HepG2 (cell line): ENCODE measurements at regions not wholly inside any gene's neighbourhood (a gene's known extent, or its start where the extent isn't known, plus 50 kb on each side); places are given as distances from the start of the nearest gene placed in this dataset.

Source experiments
- ATAC-seq: fragments of 200-7000 bp; cut with Tn5 transposase; 3 replicates; pipeline ENCODE4 v1.9.1; 2020; ENCODE audit warnings: mild to moderate bottlenecking, moderate library complexity
- BruUV-seq: library from RNA; stranded (reverse); fragments of 400-500 nt; replicated peaks from 2 replicates; lab custom pipeline; 2021; lab: Mats Ljungman, UMichigan
- CTCF ChIA-PET: fragments of 300-600 bp; formaldehyde crosslinking; extraction: SDS; loops from one replicate; lab custom pipeline; 2021; ENCODE audit warnings: low total read pairs, inconsistent platforms, low intra/inter-chr PET ratio; lab: Yijun Ruan, JAX
- POLR2A ChIA-PET: fragments of 350-600 bp; sonication (Branson Sonifier 250); formaldehyde crosslinking; loops from one replicate; lab custom pipeline; 2020; ENCODE audit warnings: antibody characterized with exemption, inconsistent platforms; lab: Yijun Ruan, JAX
- DNase-seq: peaks from one replicate; pipeline ENCODE4 v3.0.0-alpha.2; 2015; ENCODE audit warnings: low spot score
- FAIRE-seq: peaks from 3 replicates; lab custom pipeline; 2011; peaks lifted over from hg19 to GRCh38; lab: Jason Lieb, UNC
- H2AFZ ChIP-seq: one replicate; pipeline ENCODE4 v1.6.1; 2011; ENCODE audit warnings: low read length, inconsistent platforms
- H3K27ac ChIP-seq: fragments of 300-600 bp; 3 replicates; pipeline ENCODE4 v1.8.0; 2011; ENCODE audit warnings: mixed run types, mild to moderate bottlenecking, mixed read lengths, low read length, inconsistent platforms; ENCODE audit not compliant: insufficient read depth; ENCODE audit errors: extremely low read length
- H3K27me3 ChIP-seq, 2 experiments: fragments of 200-600 bp in 1 of 2; 2 replicates in 1 of 2; 3 replicates in 1 of 2; pipeline versions ENCODE4 v1.6.0 to v1.8.0; 2011; ENCODE audit warnings: low read length in 2 of 2, mild to moderate bottlenecking in 2 of 2, moderate library complexity in 2 of 2, inconsistent platforms in 1 of 2; ENCODE audit not compliant: insufficient read depth in 2 of 2, control insufficient read depth in 1 of 2
- H3K36me3 ChIP-seq, 2 experiments: fragments of 200-600 bp in 1 of 2; replicated peaks in 1 of 2; 2 replicates in 1 of 2; 3 replicates in 1 of 2; pipeline versions ENCODE4 v1.5.1 to v1.8.0; 2011; ENCODE audit warnings: low read length in 2 of 2, inconsistent platforms in 1 of 2; ENCODE audit not compliant: insufficient read depth in 2 of 2, control insufficient read depth in 1 of 2
- H3K4me1 ChIP-seq: 2 replicates; pipeline ENCODE4 v1.5.1; 2012; ENCODE audit warnings: low read length, inconsistent platforms; ENCODE audit not compliant: insufficient read depth
- H3K4me2 ChIP-seq: 2 replicates; pipeline ENCODE4 v1.6.0; 2011; ENCODE audit warnings: low read depth, low read length, inconsistent platforms
- H3K4me3 ChIP-seq, 3 experiments: fragments of 200-600 bp in 1 of 3; sonication (generic), shearing (Covaris generic) in 1 of 3; replicated peaks in 1 of 3; 2 replicates each; pipeline ENCODE4 v1.5.1; 2011 to 2016; ENCODE audit warnings: low read length in 3 of 3, inconsistent platforms in 2 of 3, low read depth in 2 of 3, mild to moderate bottlenecking in 2 of 3, control low read depth in 1 of 3, mixed read lengths in 1 of 3; ENCODE audit not compliant: insufficient read depth in 1 of 3
- H3K79me2 ChIP-seq: one replicate; pipeline ENCODE4 v1.6.1; 2011; ENCODE audit warnings: low read length, inconsistent platforms; ENCODE audit not compliant: insufficient read depth
- H3K9ac ChIP-seq: 2 replicates; pipeline ENCODE4 v1.6.0; 2011; ENCODE audit warnings: mild to moderate bottlenecking, low read depth, low read length, inconsistent platforms; ENCODE audit not compliant: insufficient read depth
- H3K9me3 ChIP-seq: 2 replicates; pipeline ENCODE4 v1.5.1; 2012; ENCODE audit warnings: mild to moderate bottlenecking, low read length
- H4K20me1 ChIP-seq: 2 replicates; pipeline ENCODE4 v1.6.0; 2011; ENCODE audit warnings: inconsistent platforms, mild to moderate bottlenecking, low read length, moderate library complexity; ENCODE audit not compliant: insufficient read depth
- ASH2L ChIP-seq: fragments of 300-600, 200-600 bp; sonication (generic); IDR thresholded peaks from 2 replicates; pipeline ENCODE4 v1.7.0; 2017; ENCODE audit warnings: low read depth, mild to moderate bottlenecking, moderate library complexity, mixed read lengths, low read length; ENCODE audit not compliant: insufficient read length
- CREB1 ChIP-seq, 2 experiments: fragments of 450-650 bp in 1 of 2; IDR thresholded peaks; 2 replicates each; pipeline ENCODE4 v1.6.1; 2016 to 2017; ENCODE audit warnings: control low read depth in 1 of 2, mild to moderate bottlenecking in 1 of 2, missing compliant biosample characterization in 1 of 2, missing genetic modification characterization in 1 of 2
- MIER2 ChIP-seq: IDR thresholded peaks from 2 replicates; pipeline ENCODE4 v1.6.1; 2016; ENCODE audit warnings: missing biosample characterization, missing genetic modification reagents
- MTA3 ChIP-seq: sonication (generic); formaldehyde crosslinking; IDR thresholded peaks from 2 replicates; pipeline ENCODE4 v1.4.0; 2020; ENCODE audit warnings: missing genetic modification reagents
- PPARG ChIP-seq: conservative IDR thresholded peaks from 2 replicates; pipeline ENCODE4 v1.6.1; 2016; ENCODE audit warnings: missing biosample characterization, missing genetic modification reagents
- SIX1 ChIP-seq: sonication (generic); formaldehyde crosslinking; IDR thresholded peaks from 2 replicates; pipeline ENCODE4 v1.4.0; 2020; ENCODE audit warnings: missing genetic modification reagents, borderline replicate concordance
- SMARCC2 ChIP-seq: fragments of 450-650 bp; IDR thresholded peaks from 2 replicates; pipeline ENCODE4 v1.6.1; 2017; ENCODE audit warnings: antibody characterized with exemption, mild to moderate bottlenecking
- TBP ChIP-seq: sonication (generic); formaldehyde crosslinking; IDR thresholded peaks from 2 replicates; pipeline ENCODE4 v1.5.0; 2020; ENCODE audit warnings: missing genetic modification reagents
- XRCC5 ChIP-seq: fragments of 200-400 bp; formaldehyde crosslinking; optimal IDR thresholded peaks from 2 replicates; pipeline ENCODE3; 2017; ENCODE audit warnings: mild to moderate bottlenecking, low read length
- ZNF256 ChIP-seq: sonication (generic); formaldehyde crosslinking; conservative IDR thresholded peaks from 2 replicates; pipeline ENCODE4 v1.4.0; 2020; ENCODE audit warnings: missing genetic modification reagents
- ZNF614 ChIP-seq: IDR thresholded peaks from 2 replicates; pipeline ENCODE4 v1.6.1; 2018; ENCODE audit warnings: missing biosample characterization, missing genetic modification reagents, inconsistent platforms, borderline replicate concordance
- WGBS: methylation state at CpG from one replicate; pipeline ENCODE4 v1.1.6; 2017; ENCODE audit warnings: low lambda C conversion rate; 5-methylcytosine and 5-hydroxymethylcytosine counted together
- in situ Hi-C: cut with HindIII; loops from 2 replicates; pipeline ENCODE4 v1.10.0; 2017; ENCODE audit warnings: low pct_unique_long_range_greater_than_20kb; ENCODE audit not compliant: extremely low pct_ligation_motif_present
- intact Hi-C: fragments of 100-400 bp; cut with micrococcal nuclease; formaldehyde crosslinking; loops from one replicate; pipeline ENCODE4 v1.10.0; 2022; ENCODE audit not compliant: unreplicated experiment
- TF ChIP-seq, protein P1 (sequence below): sonication (generic); formaldehyde crosslinking; IDR thresholded peaks from 2 replicates; pipeline ENCODE4 v1.5.0; 2020; ENCODE audit warnings: mild to moderate bottlenecking, missing genetic modification reagents
- TF ChIP-seq, protein P2 (sequence below): sonication (generic); formaldehyde crosslinking; conservative IDR thresholded peaks from 2 replicates; pipeline ENCODE4 v1.4.0; 2020; ENCODE audit warnings: missing genetic modification reagents
- TF ChIP-seq, protein P3 (sequence below): sonication (generic); formaldehyde crosslinking; IDR thresholded peaks from 2 replicates; pipeline ENCODE4 v1.4.0; 2020; ENCODE audit warnings: missing genetic modification reagents

GRCh38 chr9:106387965-106388364 lies 475.0 kb upstream of the ZNF462 start:
- no peaks in the 10 kb centered on the region for H3K36me3 ChIP-seq
- no peak for FAIRE-seq
- ATAC-seq: no peak

More at GRCh38 chr9:106387965-106388364, 475.0 kb upstream of the ZNF462 start:
- 0% methylated on average over 2 of the region's 2 CpGs for WGBS
- BruUV-seq: no TSS peak
- no peak overlapping the region for H3K4me2 ChIP-seq
- H3K4me3 ChIP-seq: no peak overlapping the region
- ChIA-PET POLR2A (no interaction called here), CTCF (no interaction called here)
- TF ChIP-seq PPARG (CRISPR knock-in tag) (no peak), ZNF256 (CRISPR knock-in tag) (no peak), MTA3 (CRISPR knock-in tag) (no peak), ASH2L (no peak), MIER2 (CRISPR knock-in tag) (no peak), TBP (CRISPR knock-in tag) (no peak), XRCC5 (no peak), CREB1 (IDR thresholded peaks at IDR 0.05) (no peak), CREB1 (CRISPR knock-in tag; IDR thresholded peaks at IDR 0.05) (no peak), SIX1 (no peak), ZNF614 (CRISPR knock-in tag) (no peak), SMARCC2 (no peak)
- TF ChIP-seq, protein P1, sequence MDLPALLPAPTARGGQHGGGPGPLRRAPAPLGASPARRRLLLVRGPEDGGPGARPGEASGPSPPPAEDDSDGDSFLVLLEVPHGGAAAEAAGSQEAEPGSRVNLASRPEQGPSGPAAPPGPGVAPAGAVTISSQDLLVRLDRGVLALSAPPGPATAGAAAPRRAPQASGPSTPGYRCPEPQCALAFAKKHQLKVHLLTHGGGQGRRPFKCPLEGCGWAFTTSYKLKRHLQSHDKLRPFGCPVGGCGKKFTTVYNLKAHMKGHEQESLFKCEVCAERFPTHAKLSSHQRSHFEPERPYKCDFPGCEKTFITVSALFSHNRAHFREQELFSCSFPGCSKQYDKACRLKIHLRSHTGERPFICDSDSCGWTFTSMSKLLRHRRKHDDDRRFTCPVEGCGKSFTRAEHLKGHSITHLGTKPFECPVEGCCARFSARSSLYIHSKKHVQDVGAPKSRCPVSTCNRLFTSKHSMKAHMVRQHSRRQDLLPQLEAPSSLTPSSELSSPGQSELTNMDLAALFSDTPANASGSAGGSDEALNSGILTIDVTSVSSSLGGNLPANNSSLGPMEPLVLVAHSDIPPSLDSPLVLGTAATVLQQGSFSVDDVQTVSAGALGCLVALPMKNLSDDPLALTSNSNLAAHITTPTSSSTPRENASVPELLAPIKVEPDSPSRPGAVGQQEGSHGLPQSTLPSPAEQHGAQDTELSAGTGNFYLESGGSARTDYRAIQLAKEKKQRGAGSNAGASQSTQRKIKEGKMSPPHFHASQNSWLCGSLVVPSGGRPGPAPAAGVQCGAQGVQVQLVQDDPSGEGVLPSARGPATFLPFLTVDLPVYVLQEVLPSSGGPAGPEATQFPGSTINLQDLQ (CRISPR knock-in tag): no peak
- TF ChIP-seq, protein P2, sequence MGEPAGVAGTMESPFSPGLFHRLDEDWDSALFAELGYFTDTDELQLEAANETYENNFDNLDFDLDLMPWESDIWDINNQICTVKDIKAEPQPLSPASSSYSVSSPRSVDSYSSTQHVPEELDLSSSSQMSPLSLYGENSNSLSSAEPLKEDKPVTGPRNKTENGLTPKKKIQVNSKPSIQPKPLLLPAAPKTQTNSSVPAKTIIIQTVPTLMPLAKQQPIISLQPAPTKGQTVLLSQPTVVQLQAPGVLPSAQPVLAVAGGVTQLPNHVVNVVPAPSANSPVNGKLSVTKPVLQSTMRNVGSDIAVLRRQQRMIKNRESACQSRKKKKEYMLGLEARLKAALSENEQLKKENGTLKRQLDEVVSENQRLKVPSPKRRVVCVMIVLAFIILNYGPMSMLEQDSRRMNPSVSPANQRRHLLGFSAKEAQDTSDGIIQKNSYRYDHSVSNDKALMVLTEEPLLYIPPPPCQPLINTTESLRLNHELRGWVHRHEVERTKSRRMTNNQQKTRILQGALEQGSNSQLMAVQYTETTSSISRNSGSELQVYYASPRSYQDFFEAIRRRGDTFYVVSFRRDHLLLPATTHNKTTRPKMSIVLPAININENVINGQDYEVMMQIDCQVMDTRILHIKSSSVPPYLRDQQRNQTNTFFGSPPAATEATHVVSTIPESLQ: no peak
- TF ChIP-seq, protein P3, sequence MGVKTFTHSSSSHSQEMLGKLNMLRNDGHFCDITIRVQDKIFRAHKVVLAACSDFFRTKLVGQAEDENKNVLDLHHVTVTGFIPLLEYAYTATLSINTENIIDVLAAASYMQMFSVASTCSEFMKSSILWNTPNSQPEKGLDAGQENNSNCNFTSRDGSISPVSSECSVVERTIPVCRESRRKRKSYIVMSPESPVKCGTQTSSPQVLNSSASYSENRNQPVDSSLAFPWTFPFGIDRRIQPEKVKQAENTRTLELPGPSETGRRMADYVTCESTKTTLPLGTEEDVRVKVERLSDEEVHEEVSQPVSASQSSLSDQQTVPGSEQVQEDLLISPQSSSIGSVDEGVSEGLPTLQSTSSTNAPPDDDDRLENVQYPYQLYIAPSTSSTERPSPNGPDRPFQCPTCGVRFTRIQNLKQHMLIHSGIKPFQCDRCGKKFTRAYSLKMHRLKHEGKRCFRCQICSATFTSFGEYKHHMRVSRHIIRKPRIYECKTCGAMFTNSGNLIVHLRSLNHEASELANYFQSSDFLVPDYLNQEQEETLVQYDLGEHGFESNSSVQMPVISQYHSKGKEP: no peak
- DNase-seq: no peak
- no peaks in the 10 kb centered on the region for H3K4me1 ChIP-seq
- no peaks in the 10 kb centered on the region for H3K79me2 ChIP-seq
- H2AFZ ChIP-seq: no peak overlapping the region
- intact Hi-C loops: no loop called here
- no peaks in the 10 kb centered on the region for H4K20me1 ChIP-seq
- H3K9me3 ChIP-seq: peaks cover 4% of the 10 kb centered on the region; the same call in 1 of the 2 replicates
- in situ Hi-C loops: no loop called here
- H3K9ac ChIP-seq: no peak overlapping the region
- no peak overlapping the region for H3K27ac ChIP-seq
- H3K27me3 ChIP-seq: no peaks in the 10 kb centered on the region
